PC-9 (cell line): ENCODE measurements at regions not wholly inside any gene's neighbourhood (a gene's known extent, or its start where the extent isn't known, plus 50 kb on each side); places are given as distances from the start of the nearest gene placed in this dataset.

Experiments
- EZH2 ChIP-seq: fragments of 200-600 bp; sonication (generic); IDR thresholded peaks from 2 replicates; pipeline ENCODE4 v1.8.0; 2017; ENCODE audit warnings: antibody characterized with exemption, low read depth
- TF ChIP-seq, protein P1 (sequence below): fragments of 200-600 bp; sonication (generic); conservative IDR thresholded peaks from 2 replicates; pipeline ENCODE4 v1.6.1; 2017; ENCODE audit warnings: mixed run types, antibody characterized with exemption, mild to moderate bottlenecking, moderate library complexity

GRCh38 chr10:37456456-37456855 is 331.1 kb downstream of the ANKRD30A start:
- TF ChIP-seq, protein P1, sequence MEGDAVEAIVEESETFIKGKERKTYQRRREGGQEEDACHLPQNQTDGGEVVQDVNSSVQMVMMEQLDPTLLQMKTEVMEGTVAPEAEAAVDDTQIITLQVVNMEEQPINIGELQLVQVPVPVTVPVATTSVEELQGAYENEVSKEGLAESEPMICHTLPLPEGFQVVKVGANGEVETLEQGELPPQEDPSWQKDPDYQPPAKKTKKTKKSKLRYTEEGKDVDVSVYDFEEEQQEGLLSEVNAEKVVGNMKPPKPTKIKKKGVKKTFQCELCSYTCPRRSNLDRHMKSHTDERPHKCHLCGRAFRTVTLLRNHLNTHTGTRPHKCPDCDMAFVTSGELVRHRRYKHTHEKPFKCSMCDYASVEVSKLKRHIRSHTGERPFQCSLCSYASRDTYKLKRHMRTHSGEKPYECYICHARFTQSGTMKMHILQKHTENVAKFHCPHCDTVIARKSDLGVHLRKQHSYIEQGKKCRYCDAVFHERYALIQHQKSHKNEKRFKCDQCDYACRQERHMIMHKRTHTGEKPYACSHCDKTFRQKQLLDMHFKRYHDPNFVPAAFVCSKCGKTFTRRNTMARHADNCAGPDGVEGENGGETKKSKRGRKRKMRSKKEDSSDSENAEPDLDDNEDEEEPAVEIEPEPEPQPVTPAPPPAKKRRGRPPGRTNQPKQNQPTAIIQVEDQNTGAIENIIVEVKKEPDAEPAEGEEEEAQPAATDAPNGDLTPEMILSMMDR: no peak
- TF ChIP-seq EZH2: no peak
